GM23338 (cell line): ENCODE measurements at regions not wholly inside any gene's neighbourhood (a gene's known extent, or its start where the extent isn't known, plus 50 kb on each side); places are given as distances from the start of the nearest gene placed in this dataset.

Source experiments
- ATAC-seq: fragments of 200-7000 bp; cut with Tn5 transposase; 3 replicates; pipeline ENCODE4 v1.9.1; 2020
- DNase-seq: peaks from one replicate; pipeline ENCODE4 v3.0.0-alpha.2; 2015; ENCODE audit warnings: low spot score
- H2AFZ ChIP-seq: fragments of 200-600 bp; sonication (generic); 2 replicates; pipeline ENCODE4 v1.8.0; 2016; ENCODE audit warnings: antibody characterized with exemption, mild to moderate bottlenecking, moderate library complexity
- H3F3A ChIP-seq: fragments of 200-600 bp; sonication (generic); replicated peaks from 2 replicates; pipeline ENCODE4 v1.8.0; 2017; ENCODE audit warnings: antibody characterized with exemption, mixed run types, low read depth
- H3K27ac ChIP-seq: fragments of 200-600 bp; sonication (generic); 2 replicates; pipeline ENCODE4 v1.6.1; 2016; ENCODE audit warnings: low read depth
- H3K27me3 ChIP-seq: fragments of 200-600 bp; sonication (generic); 2 replicates; pipeline ENCODE4 v1.8.0; 2016; ENCODE audit warnings: mild to moderate bottlenecking, mixed run types, moderate library complexity; ENCODE audit not compliant: insufficient read depth
- H3K36me3 ChIP-seq: fragments of 200-600 bp; sonication (generic); 2 replicates; pipeline ENCODE4 v1.8.0; 2016; ENCODE audit warnings: mild to moderate bottlenecking; ENCODE audit not compliant: insufficient read depth
- H3K4me1 ChIP-seq: fragments of 200-600 bp; sonication (generic); 2 replicates; pipeline ENCODE4 v1.8.0; 2016; ENCODE audit warnings: mild to moderate bottlenecking, moderate library complexity; ENCODE audit not compliant: insufficient read depth
- H3K4me2 ChIP-seq: fragments of 200-600 bp; sonication (generic); 2 replicates; pipeline ENCODE4 v1.7.1; 2017; ENCODE audit warnings: mixed run types
- H3K4me3 ChIP-seq: fragments of 200-600 bp; sonication (generic); 2 replicates; pipeline ENCODE4 v1.6.1; 2016; ENCODE audit warnings: mixed run types
- H3K79me2 ChIP-seq: fragments of 200-600 bp; sonication (generic); replicated peaks from 2 replicates; pipeline ENCODE4 v1.8.0; 2017; ENCODE audit warnings: mild to moderate bottlenecking; ENCODE audit not compliant: insufficient read depth
- H3K9me2 ChIP-seq: fragments of 200-600 bp; sonication (generic); 2 replicates; pipeline ENCODE4 v1.8.0; 2017; ENCODE audit not compliant: insufficient read depth
- H4K20me1 ChIP-seq: fragments of 200-600 bp; sonication (generic); replicated peaks from 2 replicates; pipeline ENCODE4 v1.8.0; 2017; ENCODE audit warnings: mild to moderate bottlenecking; ENCODE audit not compliant: insufficient read depth
- H3K27ac Mint-ChIP-seq: 2 replicates; pipeline ENCODE4 v1.8.0; 2020; ENCODE audit warnings: inconsistent platforms, mild to moderate bottlenecking, moderate library complexity, mixed read lengths
- H3K27me3 Mint-ChIP-seq: 3 replicates; pipeline ENCODE4 v1.8.0; 2022; ENCODE audit warnings: low read depth, mild to moderate bottlenecking, moderate library complexity, mixed read lengths, inconsistent platforms; ENCODE audit not compliant: insufficient read depth, poor library complexity
- H3K36me3 Mint-ChIP-seq: 3 replicates; pipeline ENCODE4 v1.8.0; 2021; ENCODE audit warnings: low read depth, mild to moderate bottlenecking, inconsistent platforms, moderate library complexity, mixed read lengths
- H3K4me1 Mint-ChIP-seq: 3 replicates; pipeline ENCODE4 v1.8.0; 2020; ENCODE audit warnings: mild to moderate bottlenecking, inconsistent platforms, mixed read lengths
- H3K4me3 Mint-ChIP-seq: 3 replicates; pipeline ENCODE4 v1.8.0; 2021; ENCODE audit warnings: moderate library complexity, mild to moderate bottlenecking, inconsistent platforms, mixed read lengths
- H3K9me3 Mint-ChIP-seq: 3 replicates; pipeline ENCODE4 v1.8.0; 2020; ENCODE audit warnings: moderate library complexity, mild to moderate bottlenecking, inconsistent platforms, mixed read lengths
- CREB1 ChIP-seq: fragments of 250-450 bp; sonication (Bioruptor Pico); IDR thresholded peaks from 2 replicates; pipeline ENCODE4 v1.5.0; 2020; ENCODE audit warnings: low read depth, mild to moderate bottlenecking, moderate library complexity
- EZH2 ChIP-seq: fragments of 200-600 bp; sonication (generic); IDR thresholded peaks from one replicate; pipeline ENCODE4 v1.8.0; 2017; ENCODE audit warnings: antibody characterized with exemption, mild to moderate bottlenecking, low read depth; ENCODE audit not compliant: unreplicated experiment
- EZH2phosphoT487 ChIP-seq: fragments of 200-600 bp; sonication (generic); IDR thresholded peaks from one replicate; pipeline ENCODE4 v1.8.1; 2018; ENCODE audit warnings: antibody characterized with exemption; ENCODE audit not compliant: unreplicated experiment
- JUNB ChIP-seq: IDR thresholded peaks from one replicate; pipeline ENCODE4 v1.6.1; 2016; ENCODE audit warnings: antibody characterized with exemption; ENCODE audit not compliant: unreplicated experiment
- NANOG ChIP-seq: IDR thresholded peaks from 2 replicates; pipeline ENCODE4 v1.6.1; 2016; ENCODE audit warnings: antibody characterized with exemption, borderline replicate concordance
- REST ChIP-seq: IDR thresholded peaks from one replicate; pipeline ENCODE4 v1.6.1; 2018; ENCODE audit warnings: antibody characterized with exemption; ENCODE audit not compliant: unreplicated experiment
- ZNF114 ChIP-seq: fragments of 250-450 bp; sonication (Bioruptor Pico); IDR thresholded peaks from 2 replicates; pipeline ENCODE4 v1.5.0; 2020; ENCODE audit warnings: mild to moderate bottlenecking, moderate library complexity
- ZNF462 ChIP-seq: fragments of 250-450 bp; sonication (Bioruptor Pico); IDR thresholded peaks from 2 replicates; pipeline ENCODE4 v1.5.0; 2020; ENCODE audit warnings: mild to moderate bottlenecking, moderate library complexity
- TF ChIP-seq, protein P1 (sequence below), 2 experiments: fragments of 200-600 bp in 1 of 2; sonication (generic) in 1 of 2; conservative IDR thresholded peaks; 2 replicates each; pipeline versions ENCODE4 v1.5.1 to v1.6.1; 2016 to 2017; ENCODE audit warnings: antibody characterized with exemption in 2 of 2, low read depth in 2 of 2, mild to moderate bottlenecking in 2 of 2, moderate library complexity in 1 of 2

DNA sequence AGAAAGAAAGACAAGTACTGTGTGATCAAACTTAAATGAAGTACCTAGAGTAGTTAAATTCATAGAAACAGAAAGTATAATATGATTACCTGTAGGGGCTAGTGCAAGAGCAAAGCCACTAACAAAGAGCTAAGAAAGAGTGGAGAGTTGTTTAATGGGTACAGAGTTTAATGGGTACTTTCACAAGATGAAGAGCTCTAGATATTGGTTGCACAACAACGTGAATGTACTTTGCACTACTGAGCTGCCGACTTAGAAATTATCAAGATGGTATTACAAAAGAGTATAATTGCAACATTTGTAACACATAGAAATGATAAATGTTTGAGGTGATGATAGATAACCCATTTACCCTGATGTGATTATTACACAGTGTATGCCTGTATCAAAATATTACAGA is 140.3 kb upstream of the GPC6 start:
- H3K27ac ChIP-seq: no peak overlapping the region
- no peaks in the 10 kb centered on the region for H3K27me3 ChIP-seq
- H3K36me3 Mint-ChIP-seq: no peaks in the 10 kb centered on the region
- H3K4me1 Mint-ChIP-seq: no peaks in the 10 kb centered on the region
- no peaks in the 10 kb centered on the region for H3K79me2 ChIP-seq
- H3K27ac Mint-ChIP-seq: no peak overlapping the region
- H3K4me3 Mint-ChIP-seq: no peak overlapping the region
- no peaks in the 10 kb centered on the region for H4K20me1 ChIP-seq
- no peak for ATAC-seq
- no peak for TF ChIP-seq EZH2
- TF ChIP-seq NANOG: no peak
- TF ChIP-seq CREB1 (CRISPR knock-in tag): no peak
- H3K36me3 ChIP-seq: no peaks in the 10 kb centered on the region
- no peaks in the 10 kb centered on the region for H3F3A ChIP-seq
- H3K9me3 Mint-ChIP-seq: no peaks in the 10 kb centered on the region; the same call in 2 of the 3 replicates
- H3K9me2 ChIP-seq: no peaks in the 10 kb centered on the region
- DNase-seq: no peak
- H3K27me3 Mint-ChIP-seq: peaks cover 2% of the 10 kb centered on the region
- no peak overlapping the region for H3K4me3 ChIP-seq
- H3K4me2 ChIP-seq: no peak overlapping the region
- H3K4me1 ChIP-seq: no peaks in the 10 kb centered on the region
- H2AFZ ChIP-seq: no peak overlapping the region

GRCh38 chr13:93098972-93099371 is 127.6 kb upstream of the GPC6 start:
- H3K27ac ChIP-seq: no peak overlapping the region
- H3K4me2 ChIP-seq: no peak overlapping the region
- no peaks in the 10 kb centered on the region for H3K4me1 ChIP-seq
- H3K27me3 ChIP-seq: no peaks in the 10 kb centered on the region
- H3K9me3 Mint-ChIP-seq: no peaks in the 10 kb centered on the region; the same call in 2 of the 3 replicates
- H4K20me1 ChIP-seq: no peaks in the 10 kb centered on the region
- no peaks in the 10 kb centered on the region for H3F3A ChIP-seq
- no peak overlapping the region for H3K4me3 Mint-ChIP-seq
- no peaks in the 10 kb centered on the region for H3K4me1 Mint-ChIP-seq
- H3K27ac Mint-ChIP-seq: no peak overlapping the region
- H3K27me3 Mint-ChIP-seq: no peaks in the 10 kb centered on the region
- H3K79me2 ChIP-seq: no peaks in the 10 kb centered on the region
- H3K36me3 Mint-ChIP-seq: no peaks in the 10 kb centered on the region
- no peak for TF ChIP-seq ZNF462 (CRISPR knock-in tag)
- TF ChIP-seq ZNF114 (CRISPR knock-in tag): no peak
- TF ChIP-seq EZH2phosphoT487: no peak
- TF ChIP-seq NANOG: no peak
- no peak for TF ChIP-seq REST
- TF ChIP-seq, protein P1, sequence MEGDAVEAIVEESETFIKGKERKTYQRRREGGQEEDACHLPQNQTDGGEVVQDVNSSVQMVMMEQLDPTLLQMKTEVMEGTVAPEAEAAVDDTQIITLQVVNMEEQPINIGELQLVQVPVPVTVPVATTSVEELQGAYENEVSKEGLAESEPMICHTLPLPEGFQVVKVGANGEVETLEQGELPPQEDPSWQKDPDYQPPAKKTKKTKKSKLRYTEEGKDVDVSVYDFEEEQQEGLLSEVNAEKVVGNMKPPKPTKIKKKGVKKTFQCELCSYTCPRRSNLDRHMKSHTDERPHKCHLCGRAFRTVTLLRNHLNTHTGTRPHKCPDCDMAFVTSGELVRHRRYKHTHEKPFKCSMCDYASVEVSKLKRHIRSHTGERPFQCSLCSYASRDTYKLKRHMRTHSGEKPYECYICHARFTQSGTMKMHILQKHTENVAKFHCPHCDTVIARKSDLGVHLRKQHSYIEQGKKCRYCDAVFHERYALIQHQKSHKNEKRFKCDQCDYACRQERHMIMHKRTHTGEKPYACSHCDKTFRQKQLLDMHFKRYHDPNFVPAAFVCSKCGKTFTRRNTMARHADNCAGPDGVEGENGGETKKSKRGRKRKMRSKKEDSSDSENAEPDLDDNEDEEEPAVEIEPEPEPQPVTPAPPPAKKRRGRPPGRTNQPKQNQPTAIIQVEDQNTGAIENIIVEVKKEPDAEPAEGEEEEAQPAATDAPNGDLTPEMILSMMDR (conservative IDR thresholded peaks at IDR 0.05; ENCODE audit: low read depth in 2 of 2): no peak
- TF ChIP-seq JUNB: no peak
- no peak overlapping the region for H3K4me3 ChIP-seq
- DNase-seq: no peak
- no peak for ATAC-seq
- peaks cover 6% of the 10 kb centered on the region; the same call in 1 of the 2 replicates for H3K9me2 ChIP-seq
- no peaks in the 10 kb centered on the region for H3K36me3 ChIP-seq
- H2AFZ ChIP-seq: no peak overlapping the region
